T47D (cell line): ENCODE measurements at regions not wholly inside any gene's neighbourhood (a gene's known extent, or its start where the extent isn't known, plus 50 kb on each side); places are given as distances from the start of the nearest gene placed in this dataset.
"Not testable (repeated sequence)": the region's sequence is repeated elsewhere in the genome, so short reads cannot be mapped to it uniquely, and the experiment has no call there.

Experiments used
- DNase-seq, 2 experiments: peaks; one replicate each; pipeline versions ENCODE4 v3.0.0 to v3.0.0-alpha.2; 2011 to 2012; ENCODE audit warnings: low read depth in 1 of 2, low spot score in 1 of 2
- JUND ChIP-seq: IDR thresholded peaks from 2 replicates; pipeline ENCODE4 v1.6.1; 2012; ENCODE audit warnings: low read depth
- in situ Hi-C: cut with HindIII; loops from 2 replicates; pipeline ENCODE4 v1.10.0; 2016; ENCODE audit warnings: low sequenced_read_pairs, low pct_unique_long_range_greater_than_20kb

DNA sequence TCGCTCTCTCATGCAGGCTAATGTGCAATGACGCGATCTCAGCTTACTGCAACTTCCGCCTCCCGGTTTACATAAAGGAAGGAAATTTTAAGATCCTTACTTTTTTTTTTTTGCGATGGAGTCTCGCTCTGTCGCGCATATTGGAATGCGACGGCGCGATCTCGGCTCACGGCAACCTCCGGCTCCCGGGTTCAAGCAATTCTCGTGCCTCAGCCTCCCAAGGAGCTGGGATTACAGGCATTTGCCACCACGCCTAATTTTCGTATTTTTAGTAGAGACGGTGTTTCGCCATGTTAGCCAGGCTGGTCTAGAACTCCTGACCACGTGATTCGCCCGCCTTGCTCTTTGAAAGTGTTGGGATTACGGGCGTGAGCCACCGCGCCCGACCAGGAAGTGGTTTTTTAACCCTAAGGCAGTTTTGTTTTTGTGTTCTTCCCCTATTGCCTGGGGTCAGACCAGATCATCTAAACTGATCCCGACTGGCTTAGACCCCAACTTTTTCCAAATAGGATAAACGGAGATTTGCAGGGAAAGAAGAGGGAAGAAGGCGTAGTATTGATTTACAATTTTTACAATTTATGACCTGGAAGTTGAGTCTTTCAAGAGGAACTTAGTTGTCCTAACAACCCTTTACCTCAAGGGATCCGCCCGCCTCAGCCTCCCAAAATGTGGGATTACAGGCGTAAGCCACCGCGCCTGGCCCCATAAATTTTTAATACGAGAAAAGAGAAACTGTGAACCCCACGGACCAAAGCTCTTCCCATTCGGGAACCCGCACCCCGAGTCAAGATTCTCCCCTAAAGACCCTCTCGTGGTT is 142.0 kb downstream of the ZNF737 start:
- no peak for DNase-seq
- in situ Hi-C loops = no loop called here
- TF ChIP-seq JUND = no peak

DNA sequence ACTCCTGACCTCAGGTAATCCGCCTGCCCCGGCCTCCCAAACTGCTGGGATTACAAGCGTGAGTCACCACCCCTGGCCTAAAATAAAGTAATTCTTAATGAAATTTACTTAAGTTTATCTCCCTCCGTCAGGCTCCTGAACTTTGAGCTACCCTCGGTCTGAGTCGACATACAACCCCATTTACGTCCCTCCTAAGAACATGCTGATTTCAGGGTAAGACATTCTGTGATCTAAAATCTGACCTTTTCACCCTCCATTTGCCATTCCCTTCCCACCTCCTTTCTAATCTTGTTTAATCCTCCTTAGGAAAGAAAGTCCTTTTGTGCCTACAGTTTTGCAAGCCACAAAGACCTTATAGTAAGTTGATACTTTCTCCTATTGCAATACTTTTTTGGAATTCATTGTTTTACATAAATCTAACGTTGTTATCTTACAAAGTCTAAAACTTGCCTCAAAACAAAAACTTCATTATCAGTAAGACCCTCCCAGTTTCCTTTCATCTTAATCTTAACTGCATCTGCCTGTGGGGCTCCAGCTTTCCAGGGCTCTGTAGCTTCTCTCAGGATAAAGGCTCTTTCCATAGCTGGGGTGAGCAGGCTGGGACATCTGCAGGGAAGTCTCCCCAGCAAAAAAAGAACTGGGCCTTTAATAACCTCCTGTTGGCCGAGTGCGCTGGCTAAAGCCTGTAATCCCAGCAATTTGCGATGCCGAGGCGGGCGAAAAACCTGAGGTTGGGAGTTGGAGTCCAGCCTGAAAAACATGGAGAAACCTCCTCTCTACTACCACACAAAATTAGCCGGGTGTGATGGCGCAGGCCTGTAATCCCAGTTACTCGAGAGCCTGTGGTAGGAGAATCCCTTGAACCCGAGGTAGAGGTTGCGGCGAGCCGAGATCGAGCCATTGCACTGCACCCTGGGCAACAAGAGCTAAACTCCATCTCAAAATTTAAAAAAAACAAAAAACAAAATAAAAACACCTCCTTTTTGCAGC is 143.1 kb downstream of the ZNF737 start:
- no peak for TF ChIP-seq JUND
- in situ Hi-C loops = no loop called here
- DNase-seq = no peak

DNA sequence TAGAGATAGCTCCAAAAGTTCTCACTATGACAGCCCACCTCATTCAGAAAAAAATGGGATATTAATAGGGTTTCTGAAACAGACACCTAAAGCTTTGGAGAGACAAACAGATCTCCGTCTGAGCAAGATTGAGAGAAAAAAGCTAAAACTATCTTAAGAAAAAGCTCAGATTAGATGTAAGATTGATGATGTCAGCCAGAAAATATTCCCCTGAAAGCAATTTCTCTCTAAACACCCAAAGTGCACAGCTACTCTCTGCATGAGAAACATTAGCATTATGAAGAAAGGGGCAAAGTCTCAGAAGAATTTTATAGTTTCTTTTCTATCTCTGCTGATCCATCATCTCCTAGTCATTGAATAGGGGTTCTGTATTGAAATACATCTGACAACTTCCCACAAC is 148.9 kb downstream of the ZNF737 start:
- DNase-seq = no peak
- TF ChIP-seq JUND = no peak
- in situ Hi-C loops = no loop called here

DNA sequence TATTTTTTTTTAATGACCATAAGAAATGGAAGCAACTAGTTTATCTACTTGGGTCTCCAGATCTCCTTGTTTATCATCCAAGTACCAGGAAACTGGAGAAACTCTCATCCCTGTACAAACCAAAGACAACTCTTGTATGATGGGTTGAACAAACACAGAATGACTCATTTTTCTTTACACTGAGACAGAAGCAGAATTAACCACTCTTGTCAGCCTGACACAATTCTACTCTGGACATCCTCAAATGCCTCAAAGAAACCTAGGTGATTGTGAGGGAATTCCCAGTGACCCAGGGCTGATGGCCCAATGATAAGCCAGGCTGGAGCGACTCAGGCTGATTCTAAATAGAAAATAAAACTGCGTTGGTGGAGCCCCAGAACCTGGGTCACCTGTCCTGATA is 151.5 kb downstream of the ZNF737 start:
- TF ChIP-seq JUND = no peak
- in situ Hi-C loops = no loop called here
- no peak for DNase-seq

DNA sequence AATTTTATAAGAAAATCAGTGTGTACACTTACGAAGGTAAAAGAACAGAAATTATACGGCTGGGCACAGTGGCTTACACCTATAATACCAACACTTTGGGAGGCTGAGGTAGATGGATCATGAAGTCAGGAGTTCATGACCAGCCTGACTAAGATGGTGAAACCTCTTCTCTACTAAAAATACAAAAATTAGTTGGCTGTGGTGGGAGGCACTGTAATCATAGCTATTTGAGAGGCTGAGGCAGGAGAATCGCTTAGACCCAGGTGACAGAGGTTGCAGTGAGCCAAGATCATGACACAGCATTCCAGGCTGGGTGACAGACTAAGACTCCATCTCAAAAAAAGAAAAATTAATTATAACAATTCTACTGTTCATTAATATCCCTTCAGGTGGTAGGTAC is 151.9 kb downstream of the ZNF737 start:
- TF ChIP-seq JUND = no peak
- in situ Hi-C loops = no loop called here
- no peak for DNase-seq

DNA sequence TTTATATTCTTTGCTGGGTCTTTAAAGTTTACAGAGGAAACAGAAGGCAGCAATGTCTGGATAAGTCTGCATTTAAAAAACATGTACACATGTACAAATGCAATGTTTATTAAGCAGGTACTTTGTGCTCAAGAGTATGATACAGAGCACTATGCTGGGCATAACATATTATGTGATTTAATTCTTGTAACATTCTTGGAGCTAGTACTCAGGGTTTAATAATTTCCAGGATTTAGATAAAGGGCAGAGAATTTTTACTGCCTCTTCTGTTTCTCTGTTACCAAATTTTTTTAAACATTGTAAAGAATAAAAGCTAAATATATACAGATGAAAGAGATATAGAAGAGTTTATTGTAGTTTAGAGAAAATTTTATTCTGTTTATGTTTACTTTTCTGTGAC is 152.7 kb downstream of the ZNF737 start:
- no peak for DNase-seq
- in situ Hi-C loops = no loop called here
- no peak for TF ChIP-seq JUND

DNA sequence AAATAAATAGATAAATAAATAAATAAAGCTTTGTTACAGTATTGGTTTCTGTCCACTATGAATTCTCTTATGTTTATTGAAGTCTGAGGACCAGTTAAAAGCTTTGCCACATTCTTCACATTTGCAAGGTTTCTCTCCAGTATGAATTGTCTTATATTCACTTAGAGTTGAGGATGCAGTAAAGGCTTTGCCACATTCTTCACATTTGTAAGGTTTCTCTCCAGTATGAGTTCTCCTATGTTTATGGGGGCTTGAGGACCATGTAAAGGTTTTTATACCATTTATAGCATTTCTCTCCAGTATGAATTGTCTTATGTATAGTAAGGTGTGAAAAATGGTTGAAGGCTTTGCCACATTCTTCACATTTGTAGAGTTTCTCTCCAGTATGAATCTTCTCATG is 168.3 kb downstream of the ZNF737 start:
- in situ Hi-C loops = no loop called here
- TF ChIP-seq JUND = no peak
- DNase-seq = no peak

DNA sequence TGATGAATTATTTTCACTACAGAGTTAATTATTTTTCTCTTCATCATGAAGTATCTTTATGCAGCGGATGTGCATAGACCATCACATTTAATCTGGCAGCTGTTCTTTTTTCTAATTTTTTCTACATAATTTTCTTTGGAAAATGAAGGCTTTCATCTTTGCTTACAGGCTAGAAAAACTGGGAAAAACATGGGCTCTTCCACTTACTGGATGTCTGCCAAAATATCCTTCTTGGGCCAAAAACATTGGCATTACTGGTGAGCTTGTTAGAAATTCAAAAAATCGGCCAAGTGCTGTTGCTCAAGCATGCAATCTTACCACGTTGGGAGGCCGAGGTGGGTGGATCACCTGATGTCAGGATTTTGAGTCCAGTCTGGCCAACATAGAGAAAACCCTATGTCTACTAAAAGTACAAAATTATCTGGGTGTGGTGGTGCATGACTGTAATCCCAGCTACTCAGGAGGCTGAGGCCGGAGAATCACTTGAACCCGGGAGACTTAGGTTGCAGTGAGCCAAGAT is 176.8 kb downstream of the ZNF737 start:
- TF ChIP-seq JUND = no peak
- in situ Hi-C loops = no loop called here
- no peak for DNase-seq

DNA sequence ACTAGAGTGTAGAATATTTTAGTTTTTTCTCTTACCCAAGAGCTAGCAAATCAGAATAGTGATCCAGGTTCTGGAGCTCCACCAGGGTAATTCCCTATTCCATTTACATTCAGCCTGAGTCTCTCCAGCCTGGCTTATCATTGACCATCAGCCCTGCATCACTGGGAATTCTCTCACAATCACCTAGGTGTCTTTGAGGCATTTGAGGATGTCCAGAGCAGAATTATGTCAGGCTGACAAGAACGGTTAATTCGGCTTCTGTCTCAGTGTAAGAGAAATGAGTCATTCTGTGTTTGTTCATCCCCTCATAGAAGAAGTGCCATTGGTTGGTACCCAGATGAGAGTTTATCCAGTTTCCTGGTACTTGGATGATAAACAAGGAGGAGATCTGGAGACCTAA is 180.5 kb downstream of the ZNF737 start:
- in situ Hi-C loops = no loop called here
- no peak for TF ChIP-seq JUND
- DNase-seq = no peak

DNA sequence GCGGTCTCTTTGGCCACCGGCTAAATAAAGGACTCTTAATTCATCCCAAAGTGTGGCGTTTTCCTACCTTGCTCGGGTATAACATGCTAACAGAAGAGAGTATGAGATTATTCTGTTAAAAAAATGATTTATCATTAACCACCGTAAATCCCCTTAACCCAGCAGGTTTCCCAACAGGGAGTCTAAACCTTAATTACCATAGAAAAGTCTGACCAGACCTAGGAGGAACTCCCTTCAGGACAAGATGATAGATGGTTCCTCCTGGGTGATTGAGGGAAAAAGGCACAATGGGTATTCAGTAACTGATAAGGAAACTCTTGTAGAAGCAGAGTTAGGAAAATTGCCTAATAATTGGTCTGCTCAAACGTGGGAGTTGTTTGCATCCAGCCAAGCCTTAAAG is 193.7 kb downstream of the ZNF737 start:
- no peak for DNase-seq
- in situ Hi-C loops = no loop called here
- no peak for TF ChIP-seq JUND

DNA sequence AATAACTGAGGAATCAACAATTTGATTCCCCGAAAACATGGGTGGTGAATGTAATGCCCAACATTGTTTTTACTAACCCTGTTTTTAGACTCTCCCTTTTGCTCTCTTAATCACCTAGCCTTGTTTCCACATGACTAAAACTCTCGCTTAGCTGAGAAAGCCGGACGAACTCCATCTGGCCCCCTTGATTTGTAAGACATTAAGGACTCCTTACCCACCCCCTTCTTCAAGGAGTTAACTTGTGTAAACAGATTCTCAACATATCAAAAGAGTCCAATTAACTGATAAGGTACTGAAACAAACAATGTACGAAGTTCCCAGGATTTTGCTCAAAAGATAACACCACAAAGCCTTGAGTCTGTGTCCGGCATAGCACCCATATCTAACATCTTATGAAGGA is 194.3 kb downstream of the ZNF737 start:
- in situ Hi-C loops, DNase-seq: not testable (repeated sequence)

DNA sequence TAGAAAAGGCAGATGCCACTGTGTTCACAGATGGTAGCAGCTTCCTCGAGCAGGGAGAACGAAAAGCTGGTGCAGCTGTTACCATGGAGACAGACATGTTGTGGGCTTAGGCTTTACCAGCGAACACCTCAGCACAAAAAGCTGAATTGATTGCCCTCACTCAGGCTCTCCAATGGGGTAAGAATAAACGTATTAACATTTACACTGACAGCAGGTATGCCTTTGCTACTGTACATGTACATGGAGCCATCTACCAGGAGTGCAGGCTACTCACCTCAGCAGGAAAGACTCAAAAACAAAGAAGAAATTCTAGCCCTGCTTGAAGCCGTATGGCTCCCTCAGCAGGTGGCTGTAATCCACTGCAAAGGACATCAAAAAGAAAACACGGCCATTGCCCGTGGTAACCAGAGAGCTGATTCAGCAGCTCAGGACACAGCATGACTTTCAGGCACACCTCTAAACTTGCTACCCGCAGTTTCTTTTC is 197.7 kb downstream of the ZNF737 start:
- DNase-seq = peak in 1 of 2 experiments; percentile 42
- in situ Hi-C loops = no loop called here
- TF ChIP-seq JUND = no peak

DNA sequence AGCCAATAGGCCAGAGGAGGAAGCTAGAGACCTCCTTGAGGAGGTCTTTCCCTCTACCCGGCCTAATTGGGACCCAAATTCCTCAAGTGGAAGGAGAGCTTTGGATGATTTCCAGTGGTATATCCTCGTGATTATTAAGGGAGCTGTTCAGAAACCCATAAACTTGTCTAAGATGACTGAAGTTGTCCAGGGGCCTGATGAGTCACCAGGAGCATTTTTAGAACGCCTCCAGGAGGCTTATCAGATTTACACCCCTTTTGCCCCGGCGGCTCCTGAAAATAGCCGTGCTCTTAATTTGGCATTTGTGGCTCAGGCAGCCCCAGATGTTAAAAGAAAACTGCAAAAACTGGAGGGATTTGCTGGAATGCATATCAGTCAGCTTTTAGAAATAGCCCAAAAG is 198.1 kb downstream of the ZNF486 start:
- in situ Hi-C loops = no loop called here
- no peak for TF ChIP-seq JUND
- no peak for DNase-seq
